ENCODE measurements at regions not wholly inside any gene's neighbourhood (a gene's known extent, or its start where the extent isn't known, plus 50 kb on each side); places are given as distances from the start of the nearest gene placed in this dataset.
"Not testable (repeated sequence)": the region's sequence is repeated elsewhere in the genome, so short reads cannot be mapped to it uniquely, and the experiment has no call there.

DNA sequence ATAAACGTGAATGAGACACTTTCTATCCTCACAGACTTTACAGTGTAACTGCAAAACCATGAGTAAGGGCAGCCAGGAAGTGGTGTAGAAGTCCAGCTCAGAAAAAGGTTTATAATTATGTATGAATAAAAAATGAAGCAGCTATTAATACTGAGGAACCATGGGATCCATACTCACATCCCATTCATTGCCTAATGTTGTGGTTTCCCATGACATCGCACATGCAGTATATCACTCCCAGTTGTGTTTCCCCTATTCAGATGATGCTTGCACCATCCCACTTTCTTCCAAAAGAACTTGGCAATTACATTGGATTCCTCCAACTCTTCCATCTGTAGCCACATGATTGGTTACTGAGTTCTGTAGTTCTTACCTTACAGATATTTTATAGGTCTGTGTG, 74.5 kb upstream of the SEMA3D start:
- DNase-seq (ENCODE audit: low spot score): no peak

DNA sequence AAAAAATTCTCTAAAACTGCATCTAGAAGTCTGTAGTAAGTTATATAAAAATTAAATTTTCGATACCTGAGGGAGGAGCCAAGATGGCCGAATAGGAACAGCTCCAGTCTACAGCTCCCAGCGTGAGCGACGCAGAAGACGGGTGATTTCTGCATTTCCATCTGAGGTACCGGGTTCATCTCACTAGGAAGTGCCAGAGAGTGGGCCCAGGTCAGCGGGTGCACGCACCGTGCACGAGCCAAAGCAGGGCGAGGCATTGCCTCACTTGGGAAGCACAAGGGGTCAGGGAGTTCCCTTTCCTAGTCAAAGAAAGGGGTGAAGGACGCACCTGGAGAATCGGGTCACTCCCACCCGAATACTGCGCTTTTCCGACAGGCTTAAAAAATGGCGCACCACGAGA, 62.9 kb upstream of the SEMA3D start:
- not testable (repeated sequence) for DNase-seq (ENCODE audit: low spot score)

DNA sequence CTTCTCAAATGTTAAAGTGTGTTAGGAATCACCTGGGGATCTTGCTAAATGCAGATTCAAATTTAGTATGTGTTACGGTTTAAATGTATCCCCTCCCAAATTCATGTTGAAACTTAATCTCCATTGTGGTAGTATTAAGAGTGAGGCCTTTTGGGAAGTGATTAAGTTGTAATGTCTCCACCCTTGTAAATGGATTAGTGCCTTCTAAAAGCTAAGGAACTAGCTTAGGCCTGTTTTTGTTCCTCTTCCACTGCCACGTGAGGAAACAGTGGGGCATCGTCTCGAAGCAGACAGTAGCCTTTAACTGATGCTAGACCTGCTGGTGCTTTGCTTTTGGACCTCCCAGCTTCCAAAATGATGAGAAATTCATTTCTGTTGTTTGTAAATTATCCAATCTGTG, 52.3 kb upstream of the SEMA3D start:
- no peak for DNase-seq (ENCODE audit: low spot score)

DNA sequence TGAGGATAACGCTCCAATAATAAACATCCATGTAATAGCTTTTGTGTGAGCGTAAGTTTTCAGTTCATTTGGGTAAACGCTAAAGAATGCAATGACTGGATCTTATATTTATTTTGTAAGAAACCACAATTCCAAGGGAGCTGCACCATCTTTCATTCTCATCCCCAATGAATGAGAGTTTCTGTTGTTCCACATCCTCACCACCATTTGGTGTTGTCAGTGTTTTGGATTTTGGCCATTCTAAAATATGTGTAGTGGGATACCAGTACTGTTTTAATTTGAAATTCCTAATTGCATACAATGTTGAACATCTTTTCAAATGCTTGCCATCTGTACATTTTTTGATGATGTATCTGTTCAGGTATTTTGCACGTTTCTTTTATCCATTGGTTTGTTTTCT, 50.9 kb upstream of the SEMA3D start:
- no peak for DNase-seq (ENCODE audit: low spot score)

Data from mesenteric fat pad (tissue), 1 donor.